D721Med (cell line): ENCODE measurements at regions not wholly inside any gene's neighbourhood (a gene's known extent, or its start where the extent isn't known, plus 50 kb on each side); places are given as distances from the start of the nearest gene placed in this dataset.

Experiments used
- DNase-seq: peaks from one replicate; pipeline ENCODE4 v3.0.0; 2011; ENCODE audit warnings: low spot score; ENCODE audit not compliant: insufficient read length
- FAIRE-seq: peaks from 2 replicates; lab custom pipeline; 2011; peaks lifted over from hg19 to GRCh38; lab: Jason Lieb, UNC
- CTCF ChIP-seq: IDR thresholded peaks from 2 replicates; pipeline ENCODE4 v1.5.1; 2012; ENCODE audit warnings: mild to moderate bottlenecking, control low read depth; ENCODE audit not compliant: insufficient read depth; ENCODE audit errors: missing control alignments

- no peak for FAIRE-seq
- no peak for TF ChIP-seq CTCF
- no peak for DNase-seq
Observed at GRCh38 chr4:114472269-114473032, 126.2 kb upstream of the UGT8 start.

GRCh38 chr4:114474188-114474800, 124.3 kb upstream of the UGT8 start:
- FAIRE-seq = no peak
- DNase-seq = no peak
- no peak for TF ChIP-seq CTCF

- TF ChIP-seq CTCF = no peak
- no peak for DNase-seq
- FAIRE-seq = no peak
Observed at GRCh38 chr4:114476310-114476709, 122.3 kb upstream of the UGT8 start.

GRCh38 chr4:114479595-114479994, 119.0 kb upstream of the UGT8 start:
- no peak for TF ChIP-seq CTCF
- FAIRE-seq (no peak), DNase-seq (no peak)

- TF ChIP-seq CTCF = no peak
- FAIRE-seq (no peak), DNase-seq (no peak)
Observed at GRCh38 chr4:114481856-114482255, 116.8 kb upstream of the UGT8 start.

GRCh38 chr4:114487101-114487500, 111.5 kb upstream of the UGT8 start:
- no peak for TF ChIP-seq CTCF
- FAIRE-seq (no peak), DNase-seq (no peak)
